Left ventricle myocardium inferior (tissue), 1 donor: ENCODE measurements at regions not wholly inside any gene's neighbourhood (a gene's known extent, or its start where the extent isn't known, plus 50 kb on each side); places are given as distances from the start of the nearest gene placed in this dataset.

ENCODE experiments used
- DNase-seq: peaks from one replicate; pipeline ENCODE4 v3.0.0-alpha.2; 2020
- H3K27ac ChIP-seq: fragments of 200-600 bp; replicated peaks from 2 replicates; pipeline ENCODE4 v1.8.0; 2021
- H3K27me3 ChIP-seq: fragments of 200-600 bp; 2 replicates; pipeline ENCODE4 v1.8.0; 2021; ENCODE audit warnings: low read depth
- H3K36me3 ChIP-seq: fragments of 200-600 bp; 2 replicates; pipeline ENCODE4 v1.8.0; 2021
- H3K4me1 ChIP-seq: fragments of 200-600 bp; 2 replicates; pipeline ENCODE4 v1.8.0; 2021
- H3K4me3 ChIP-seq: fragments of 200-600 bp; 2 replicates; pipeline ENCODE4 v1.8.0; 2021; ENCODE audit warnings: mild to moderate bottlenecking, moderate library complexity
- H3K9me3 ChIP-seq: fragments of 200-600 bp; replicated peaks from 2 replicates; pipeline ENCODE4 v1.8.0; 2021
- CTCF ChIP-seq: fragments of 200-600 bp; IDR thresholded peaks from 2 replicates; pipeline ENCODE4 v1.8.0; 2021; ENCODE audit warnings: antibody characterized with exemption, mild to moderate bottlenecking, borderline replicate concordance
- intact Hi-C: fragments of 100-400 bp; cut with micrococcal nuclease; formaldehyde crosslinking; loops from one replicate; pipeline ENCODE4 v1.11.0; 2022
- donor health status: DM: no; HTN: yes; CAD: no; lungs with severe emphysema.

- H3K36me3 ChIP-seq: no peaks in the 10 kb centered on the region
- H3K9me3 ChIP-seq: no peaks in the 10 kb centered on the region
- intact Hi-C loops: no loop called here
- no peaks in the 10 kb centered on the region for H3K4me1 ChIP-seq
- H3K27ac ChIP-seq: no peak overlapping the region
- no peaks in the 10 kb centered on the region for H3K27me3 ChIP-seq
- TF ChIP-seq CTCF: no peak
- no peak overlapping the region for H3K4me3 ChIP-seq
- no peak for DNase-seq
Measured at GRCh38 chr4:157447195-157447594, 226.7 kb downstream of the GRIA2 start.

- TF ChIP-seq CTCF: no peak
- intact Hi-C loops: no loop called here
- H3K4me3 ChIP-seq: no peak overlapping the region
- H3K9me3 ChIP-seq: no peaks in the 10 kb centered on the region
- H3K27me3 ChIP-seq: no peaks in the 10 kb centered on the region
- DNase-seq: no peak
- H3K4me1 ChIP-seq: no peaks in the 10 kb centered on the region
- no peaks in the 10 kb centered on the region for H3K36me3 ChIP-seq
- no peak overlapping the region for H3K27ac ChIP-seq
Measured at GRCh38 chr4:157444014-157444413, 223.5 kb downstream of the GRIA2 start.

- Histone ChIP-seq H3K27ac (no peak overlapping the region), H3K4me1 (no peaks in the 10 kb centered on the region), H3K27me3 (no peaks in the 10 kb centered on the region), H3K4me3 (no peak overlapping the region), H3K9me3 (no peaks in the 10 kb centered on the region), H3K36me3 (no peaks in the 10 kb centered on the region)
- intact Hi-C loops: no loop called here
- no peak for TF ChIP-seq CTCF
- no peak for DNase-seq
Measured at GRCh38 chr4:157443537-157443936, 223.0 kb downstream of the GRIA2 start.

- H3K4me3 ChIP-seq: no peak overlapping the region
Measured at GRCh38 chr4:157425897-157426296, 205.4 kb downstream of the GRIA2 start.

GRCh38 chr4:157423526-157424020, 203.0 kb downstream of the GRIA2 start:
- intact Hi-C loops: no loop called here
- Histone ChIP-seq H3K4me1 (no peaks in the 10 kb centered on the region), H3K4me3 (no peak overlapping the region), H3K27ac (no peak overlapping the region), H3K9me3 (peaks cover 29% of the 10 kb centered on the region), H3K27me3 (no peaks in the 10 kb centered on the region), H3K36me3 (no peaks in the 10 kb centered on the region)
- TF ChIP-seq CTCF: no peak
- no peak for DNase-seq

More at GRCh38 chr4:157425897-157426296, 205.4 kb downstream of the GRIA2 start:
- no peak overlapping the region for H3K27ac ChIP-seq
- peaks cover 29% of the 10 kb centered on the region for H3K9me3 ChIP-seq
- no peaks in the 10 kb centered on the region for H3K36me3 ChIP-seq
- H3K27me3 ChIP-seq: no peaks in the 10 kb centered on the region
- intact Hi-C loops: no loop called here
- H3K4me1 ChIP-seq: no peaks in the 10 kb centered on the region
- DNase-seq: no peak
- TF ChIP-seq CTCF: no peak

- Histone ChIP-seq H3K27ac (no peak overlapping the region), H3K27me3 (no peaks in the 10 kb centered on the region), H3K9me3 (peaks cover 13% of the 10 kb centered on the region), H3K4me3 (no peak overlapping the region), H3K4me1 (no peaks in the 10 kb centered on the region), H3K36me3 (no peaks in the 10 kb centered on the region)
- intact Hi-C loops: no loop called here
- no peak for DNase-seq
- TF ChIP-seq CTCF: no peak
Measured at GRCh38 chr4:157421365-157421764, 200.8 kb downstream of the GRIA2 start.
